NT2/D1 (cell line): ENCODE measurements at regions not wholly inside any gene's neighbourhood (a gene's known extent, or its start where the extent isn't known, plus 50 kb on each side); places are given as distances from the start of the nearest gene placed in this dataset.

ENCODE experiments used
- SUZ12 ChIP-seq: IDR thresholded peaks from 2 replicates; pipeline ENCODE4 v1.6.1; 2011; ENCODE audit not compliant: insufficient read length, insufficient read depth; ENCODE audit errors: extremely low read depth
- ZNF274 ChIP-seq: IDR thresholded peaks from 2 replicates; pipeline ENCODE4 v1.6.1; 2011; ENCODE audit warnings: mild to moderate bottlenecking, low read depth, low read length

DNA sequence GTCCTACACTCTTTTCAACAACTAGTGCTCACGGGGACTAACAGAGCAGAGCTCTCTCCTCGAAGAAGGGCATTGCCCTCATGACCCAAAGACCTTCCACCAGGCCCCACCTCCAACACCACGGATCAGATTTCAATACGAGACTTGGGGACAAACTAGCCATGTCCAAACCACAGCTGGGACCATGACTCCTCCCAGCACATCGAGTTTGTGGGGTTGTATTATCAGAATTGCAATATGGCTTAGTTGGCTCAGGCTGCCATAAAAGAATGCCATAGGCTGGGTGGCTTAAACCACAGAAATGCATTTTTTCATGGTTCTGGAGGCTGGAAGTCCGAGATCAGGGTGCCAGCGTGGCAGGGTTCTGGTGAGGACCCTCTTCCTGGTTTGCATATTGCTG lies 189.7 kb upstream of the PMEPA1 start:
- TF ChIP-seq SUZ12, result no peak
- TF ChIP-seq ZNF274, result no peak
